HUES48 (cell line): ENCODE measurements at regions not wholly inside any gene's neighbourhood (a gene's known extent, or its start where the extent isn't known, plus 50 kb on each side); places are given as distances from the start of the nearest gene placed in this dataset.

Experiments
- H3K27ac ChIP-seq: one replicate; pipeline ENCODE4 v1.7.0; 2013; ENCODE audit warnings: low read depth, low read length, inconsistent platforms
- H3K27me3 ChIP-seq: 2 replicates; pipeline ENCODE4 v1.6.1; 2013; ENCODE audit warnings: mild to moderate bottlenecking, low read length; ENCODE audit not compliant: control insufficient read depth, insufficient read depth
- H3K36me3 ChIP-seq: 2 replicates; pipeline ENCODE4 v1.6.1; 2013; ENCODE audit warnings: low read length; ENCODE audit not compliant: control insufficient read depth, insufficient read depth
- H3K4me1 ChIP-seq: 2 replicates; pipeline ENCODE4 v1.6.1; 2013; ENCODE audit warnings: mild to moderate bottlenecking, low read length; ENCODE audit not compliant: control insufficient read depth, insufficient read depth
- H3K4me3 ChIP-seq: 2 replicates; pipeline ENCODE4 v1.5.1; 2013; ENCODE audit warnings: mild to moderate bottlenecking, low read depth, low read length
- H3K9ac ChIP-seq: 2 replicates; pipeline ENCODE4 v1.6.1; 2013; ENCODE audit warnings: mild to moderate bottlenecking, low read depth, low read length, moderate library complexity
- H3K9me3 ChIP-seq: 2 replicates; pipeline ENCODE4 v1.6.1; 2013; ENCODE audit warnings: low read length; ENCODE audit not compliant: control insufficient read depth, insufficient read depth

DNA sequence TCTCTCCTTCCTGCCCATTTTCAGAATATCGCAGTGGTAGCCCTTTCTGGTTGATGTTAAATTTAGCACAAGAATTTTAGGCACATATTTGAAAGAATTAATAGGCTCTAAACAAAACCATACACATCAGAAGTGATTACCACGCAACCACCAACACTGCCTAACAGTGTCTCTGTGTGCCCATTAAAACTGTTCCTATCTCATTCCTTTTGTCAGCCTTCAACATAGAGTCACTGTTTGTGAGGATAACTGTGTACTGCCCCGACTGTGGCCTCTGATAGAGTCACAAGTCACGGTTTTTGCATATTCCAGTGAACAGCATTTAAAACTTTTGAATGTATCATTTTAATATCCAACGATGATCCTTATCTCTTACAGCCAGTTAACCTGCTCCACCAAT lies 116.8 kb upstream of the TNFAIP3 start:
- Histone ChIP-seq H3K27me3 (no peaks in the 10 kb centered on the region), H3K9me3 (no peaks in the 10 kb centered on the region), H3K36me3 (no peaks in the 10 kb centered on the region), H3K4me1 (no peaks in the 10 kb centered on the region), H3K27ac (no peak overlapping the region), H3K4me3 (no peak overlapping the region), H3K9ac (no peak overlapping the region)

DNA sequence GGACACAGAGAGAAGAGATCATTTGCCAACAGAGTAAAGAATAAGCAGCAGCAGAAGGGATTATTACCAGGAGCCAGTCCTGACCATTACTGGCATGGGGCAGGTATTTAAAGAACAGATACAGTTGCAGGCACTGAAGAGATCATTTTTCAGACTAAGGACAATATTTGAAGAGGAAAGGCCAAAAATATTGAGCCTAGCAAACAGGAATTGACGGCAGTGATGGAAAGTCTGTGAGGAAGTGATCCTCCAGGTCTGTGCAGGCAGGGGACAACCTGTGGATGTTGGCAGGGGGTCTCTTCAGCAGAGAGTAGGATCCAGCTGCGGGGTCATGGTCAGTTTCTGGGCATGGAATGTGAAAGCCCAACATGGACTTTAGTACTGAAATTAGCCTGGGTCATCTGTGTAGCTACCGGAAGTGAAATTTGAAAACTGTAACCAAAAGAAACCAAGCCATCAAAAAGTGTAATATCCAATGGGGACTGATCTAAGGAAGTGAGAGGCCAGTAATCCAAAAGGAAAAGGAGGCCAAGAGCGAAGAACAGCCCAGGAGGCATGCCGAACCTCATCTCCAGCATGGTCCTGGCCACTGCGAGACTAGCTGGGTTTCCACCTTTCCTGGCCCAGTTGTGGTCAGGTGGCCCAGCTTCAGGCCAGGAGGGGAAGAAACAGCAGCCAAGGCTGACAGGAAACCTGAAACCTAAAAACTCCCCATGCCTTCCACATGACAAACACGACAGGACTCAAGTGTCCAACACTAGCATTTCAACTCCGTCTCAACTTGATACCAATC lies 115.1 kb upstream of the TNFAIP3 start:
- Histone ChIP-seq H3K36me3 (no peaks in the 10 kb centered on the region), H3K4me3 (no peak overlapping the region), H3K9ac (no peak overlapping the region), H3K4me1 (no peaks in the 10 kb centered on the region), H3K27me3 (no peaks in the 10 kb centered on the region), H3K9me3 (no peaks in the 10 kb centered on the region), H3K27ac (no peak overlapping the region)

DNA sequence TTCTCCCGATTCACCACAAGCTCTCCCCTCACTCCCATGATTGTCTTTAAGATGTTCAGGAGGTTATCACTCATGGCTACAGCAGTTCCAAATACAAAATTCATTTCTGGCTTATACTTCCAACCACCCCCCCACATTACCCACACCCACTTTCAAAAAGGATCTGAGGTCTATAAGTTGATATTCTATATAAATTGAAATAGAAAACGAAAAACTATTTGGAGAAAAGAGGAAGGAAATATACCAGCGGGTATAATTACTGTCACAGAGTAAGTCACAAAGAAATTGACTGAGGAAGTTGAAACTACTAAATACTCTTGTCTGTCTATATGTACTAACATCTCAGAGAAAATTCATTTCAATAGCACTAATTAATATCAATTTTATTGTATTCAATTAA lies 112.7 kb upstream of the TNFAIP3 start:
- Histone ChIP-seq H3K27me3 (no peaks in the 10 kb centered on the region), H3K9ac (no peak overlapping the region), H3K36me3 (no peaks in the 10 kb centered on the region), H3K27ac (no peak overlapping the region), H3K9me3 (no peaks in the 10 kb centered on the region), H3K4me1 (no peaks in the 10 kb centered on the region), H3K4me3 (no peak overlapping the region)

DNA sequence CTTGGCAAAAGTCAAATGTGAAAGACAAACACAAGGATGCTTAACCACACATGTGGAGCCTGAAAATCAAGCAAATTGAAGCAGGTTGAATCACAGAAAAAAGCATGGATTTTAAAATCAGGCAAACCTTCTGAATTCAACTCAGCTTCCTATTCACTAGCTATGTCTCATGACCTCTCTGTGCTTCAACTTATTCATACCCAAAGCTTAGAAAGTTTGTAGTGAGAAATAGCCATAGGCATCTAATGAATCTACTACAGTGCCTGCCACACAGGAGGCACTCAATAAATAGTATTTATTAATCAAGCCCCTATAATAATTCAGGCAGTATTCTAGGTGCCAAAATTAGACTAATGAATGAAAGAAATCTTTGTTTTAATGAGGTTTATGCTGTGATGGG lies 112.2 kb upstream of the TNFAIP3 start:
- H3K9me3 ChIP-seq, result no peaks in the 10 kb centered on the region
- H3K27me3 ChIP-seq, result no peaks in the 10 kb centered on the region
- H3K9ac ChIP-seq, result no peak overlapping the region
- no peak overlapping the region for H3K4me3 ChIP-seq
- H3K27ac ChIP-seq, result no peak overlapping the region
- H3K36me3 ChIP-seq, result no peaks in the 10 kb centered on the region
- H3K4me1 ChIP-seq, result no peaks in the 10 kb centered on the region

DNA sequence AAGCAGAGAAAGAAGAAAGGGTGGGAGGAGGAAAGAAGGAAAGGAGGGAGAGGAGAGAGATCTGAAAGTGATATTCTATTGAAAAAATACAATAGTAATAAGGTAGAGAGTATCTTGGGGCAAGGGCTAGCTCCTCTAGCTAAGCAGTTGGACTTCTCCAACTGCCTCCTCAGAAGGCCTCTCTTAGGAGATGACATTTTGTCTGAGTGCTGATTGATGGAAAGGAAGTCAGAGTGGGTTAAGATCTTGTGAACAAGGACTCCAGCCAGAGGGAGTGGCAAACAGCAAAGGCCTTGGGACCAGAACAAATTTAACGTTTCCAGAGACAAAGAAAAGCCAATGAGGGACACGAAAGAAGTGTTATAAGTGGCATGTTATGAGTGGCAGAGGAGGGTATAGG lies 111.8 kb upstream of the TNFAIP3 start:
- Histone ChIP-seq H3K27me3 (no peaks in the 10 kb centered on the region), H3K4me3 (no peak overlapping the region), H3K9ac (no peak overlapping the region), H3K36me3 (no peaks in the 10 kb centered on the region), H3K9me3 (no peaks in the 10 kb centered on the region), H3K27ac (no peak overlapping the region), H3K4me1 (no peaks in the 10 kb centered on the region)

DNA sequence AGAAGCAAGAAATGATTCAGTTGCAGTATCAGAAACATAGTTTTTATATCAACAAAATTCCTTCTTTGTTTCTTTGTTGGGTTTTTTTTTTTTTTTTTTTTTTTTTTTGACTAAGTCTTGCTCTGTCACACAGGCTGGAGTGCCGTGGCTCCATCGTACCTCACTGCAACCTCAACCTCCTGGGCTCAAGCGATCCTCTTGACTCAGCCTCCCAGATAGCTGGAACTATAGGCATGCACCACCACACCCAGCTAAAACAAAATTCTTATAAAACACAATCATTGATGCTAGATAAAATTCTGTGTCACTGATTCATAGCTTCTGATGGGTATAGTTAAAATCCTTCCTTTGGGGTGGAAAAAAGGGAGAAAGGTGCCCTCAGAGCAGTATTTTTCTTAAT lies 110.3 kb upstream of the TNFAIP3 start:
- H3K27me3 ChIP-seq, result no peaks in the 10 kb centered on the region
- H3K36me3 ChIP-seq, result no peaks in the 10 kb centered on the region
- H3K9ac ChIP-seq, result no peak overlapping the region
- no peak overlapping the region for H3K4me3 ChIP-seq
- H3K4me1 ChIP-seq, result no peaks in the 10 kb centered on the region
- no peak overlapping the region for H3K27ac ChIP-seq
- H3K9me3 ChIP-seq, result no peaks in the 10 kb centered on the region

DNA sequence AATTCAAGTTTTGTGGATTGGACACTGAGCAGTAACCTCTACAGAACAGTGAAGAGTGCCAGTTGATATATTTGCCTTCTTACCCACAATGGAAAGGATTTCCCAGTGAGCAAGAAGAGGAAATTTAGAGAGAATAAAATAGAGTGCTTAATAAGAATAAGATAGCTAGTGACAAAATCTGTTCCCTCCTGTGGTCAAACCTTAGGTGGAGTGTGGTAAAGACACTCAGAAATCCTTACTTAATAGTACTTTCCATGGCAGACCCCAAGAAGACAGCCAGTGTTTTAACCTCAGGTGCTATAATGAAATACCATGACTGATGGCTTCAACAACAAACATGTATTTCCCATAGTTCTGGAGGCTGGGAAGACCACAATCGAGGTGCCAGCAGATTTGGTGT lies 108.4 kb upstream of the TNFAIP3 start:
- H3K9me3 ChIP-seq, result no peaks in the 10 kb centered on the region
- H3K27ac ChIP-seq, result no peak overlapping the region
- H3K36me3 ChIP-seq, result no peaks in the 10 kb centered on the region
- H3K9ac ChIP-seq, result no peak overlapping the region
- no peaks in the 10 kb centered on the region for H3K27me3 ChIP-seq
- H3K4me1 ChIP-seq, result no peaks in the 10 kb centered on the region
- H3K4me3 ChIP-seq, result no peak overlapping the region

DNA sequence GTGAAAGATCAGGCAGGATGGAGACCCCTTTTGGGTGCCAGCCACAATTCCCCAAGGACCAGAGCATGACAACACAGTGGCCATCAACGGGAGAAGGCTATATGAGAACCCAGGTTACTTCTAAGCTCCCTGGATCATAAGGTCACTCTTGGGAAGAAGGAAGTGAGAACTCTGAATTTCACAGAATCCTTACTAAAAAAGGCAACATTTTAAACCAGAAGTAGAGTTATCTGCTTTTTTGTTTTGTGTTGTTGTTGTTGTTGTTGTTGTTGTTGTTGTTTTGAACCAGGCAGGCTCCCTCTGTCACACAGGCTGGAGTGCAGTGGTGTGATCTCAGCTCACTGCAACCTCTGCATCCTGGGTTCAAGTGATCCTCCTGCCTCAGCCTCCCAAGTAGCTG lies 107.4 kb upstream of the TNFAIP3 start:
- Histone ChIP-seq H3K27ac (no peak overlapping the region), H3K36me3 (no peaks in the 10 kb centered on the region), H3K27me3 (no peaks in the 10 kb centered on the region), H3K4me3 (no peak overlapping the region), H3K9me3 (no peaks in the 10 kb centered on the region), H3K9ac (no peak overlapping the region), H3K4me1 (no peaks in the 10 kb centered on the region)

DNA sequence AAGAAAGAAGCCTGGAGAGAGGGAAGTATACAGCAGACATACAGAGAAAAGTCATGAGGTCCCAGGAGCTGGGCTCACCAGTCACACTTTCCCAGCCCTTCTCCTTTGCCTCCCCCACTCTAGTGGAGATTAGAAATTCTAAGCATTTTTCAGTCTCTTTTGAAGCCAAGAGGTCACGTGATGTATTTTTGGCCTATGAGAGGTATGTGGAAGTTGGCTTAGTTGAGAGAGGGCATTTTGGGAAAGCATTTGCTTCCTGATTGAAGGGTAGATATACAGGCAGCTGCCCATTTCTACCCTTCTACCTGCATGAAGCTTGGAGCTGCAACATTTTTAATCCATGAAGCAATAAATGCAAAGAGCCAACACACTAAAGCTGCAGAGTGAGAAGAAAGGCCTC lies 106.0 kb upstream of the TNFAIP3 start:
- no peak overlapping the region for H3K9ac ChIP-seq
- no peak overlapping the region for H3K27ac ChIP-seq
- no peaks in the 10 kb centered on the region for H3K9me3 ChIP-seq
- H3K4me1 ChIP-seq, result no peaks in the 10 kb centered on the region
- no peaks in the 10 kb centered on the region for H3K36me3 ChIP-seq
- no peak overlapping the region for H3K4me3 ChIP-seq
- no peaks in the 10 kb centered on the region for H3K27me3 ChIP-seq

DNA sequence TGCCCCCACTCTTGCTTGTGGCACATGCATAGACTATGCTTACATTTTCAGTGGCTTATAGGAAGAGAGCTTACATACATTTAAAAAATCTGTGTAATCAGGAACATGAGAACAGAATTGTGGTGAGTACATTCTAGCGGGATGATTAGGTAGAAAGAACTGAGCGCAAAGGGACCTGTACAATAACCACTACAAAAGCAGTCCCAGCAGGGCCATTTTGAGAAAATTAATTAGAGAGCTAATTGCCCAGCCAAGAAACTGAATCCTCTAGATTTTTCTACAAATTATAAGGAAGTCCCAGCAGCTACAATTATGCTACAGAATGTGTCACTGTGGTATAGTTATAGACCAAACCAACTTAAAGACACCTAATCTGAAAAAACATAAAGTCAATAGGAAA lies 105.6 kb upstream of the TNFAIP3 start:
- Histone ChIP-seq H3K36me3 (no peaks in the 10 kb centered on the region), H3K27me3 (no peaks in the 10 kb centered on the region), H3K4me3 (no peak overlapping the region), H3K9ac (no peak overlapping the region), H3K4me1 (no peaks in the 10 kb centered on the region), H3K9me3 (no peaks in the 10 kb centered on the region), H3K27ac (no peak overlapping the region)

DNA sequence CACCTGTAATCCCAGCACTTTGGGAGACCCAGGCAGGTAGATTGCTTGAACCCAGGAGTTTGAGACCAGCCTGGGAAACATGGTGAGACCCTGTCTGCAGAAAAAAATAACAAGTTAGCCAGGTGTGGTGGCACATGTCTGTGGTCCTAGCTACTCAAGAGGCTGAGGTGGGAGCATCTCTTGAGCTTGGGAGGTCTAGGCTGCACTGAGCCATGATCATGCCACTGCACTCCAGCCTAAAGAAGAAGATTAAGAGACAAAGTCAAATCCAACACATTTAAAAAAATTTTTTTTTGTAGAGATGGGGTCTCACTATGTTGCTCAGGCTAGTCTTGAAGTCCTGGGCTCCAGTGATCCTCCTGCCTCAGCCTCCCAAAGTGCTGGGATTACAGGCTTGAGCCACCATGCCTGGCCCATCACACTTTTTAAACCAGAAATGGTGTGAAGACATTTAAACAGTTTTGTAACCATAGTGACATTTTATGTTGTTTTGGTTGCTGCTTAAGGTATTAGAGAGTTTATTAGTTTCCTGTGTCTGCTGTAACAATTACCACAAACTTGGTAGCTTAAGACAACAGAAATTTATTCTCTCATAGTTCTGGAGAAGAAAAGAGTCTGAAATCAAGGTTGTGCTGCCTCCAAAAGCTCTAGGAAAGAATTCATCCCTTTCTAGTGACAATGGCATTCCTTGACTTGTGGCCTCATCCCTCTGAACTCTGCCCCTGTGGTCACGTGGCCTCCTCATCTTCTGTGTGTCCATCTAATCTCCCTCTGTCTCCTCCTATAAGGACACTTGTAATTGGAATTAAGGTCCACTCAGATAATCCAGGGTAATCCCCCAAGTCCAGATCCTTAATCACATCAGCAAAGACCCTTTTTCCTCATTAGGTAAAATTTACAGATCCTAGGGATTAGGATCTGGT lies 104.6 kb upstream of the TNFAIP3 start:
- Histone ChIP-seq H3K36me3 (no peaks in the 10 kb centered on the region), H3K9ac (no peak overlapping the region), H3K27me3 (no peaks in the 10 kb centered on the region), H3K9me3 (no peaks in the 10 kb centered on the region), H3K27ac (no peak overlapping the region), H3K4me3 (no peak overlapping the region), H3K4me1 (no peaks in the 10 kb centered on the region)
